Femur (tissue), 1 donor: ENCODE measurements at regions not wholly inside any gene's neighbourhood (a gene's known extent, or its start where the extent isn't known, plus 50 kb on each side); places are given as distances from the start of the nearest gene placed in this dataset.
"Not testable (repeated sequence)": the region's sequence is repeated elsewhere in the genome, so short reads cannot be mapped to it uniquely, and the experiment has no call there.

ENCODE experiments used
- DNase-seq: peaks from one replicate; pipeline ENCODE4 v3.0.0-alpha.2; 2017

- DNase-seq: no peak
Observed at GRCh38 chr1:147062956-147063355, 109.3 kb downstream of the PRKAB2 start.

- DNase-seq: not testable (repeated sequence)
Observed at GRCh38 chr1:147061880-147062279, 110.4 kb downstream of the PRKAB2 start.

- DNase-seq: no peak
Observed at GRCh38 chr1:147053269-147053668, 115.1 kb downstream of the NBPF12 start.

- DNase-seq: no peak
Observed at GRCh38 chr1:147052677-147053076, 114.6 kb downstream of the NBPF12 start.

GRCh38 chr1:147052143-147052542 lies 114.0 kb downstream of the NBPF12 start:
- DNase-seq: no peak

GRCh38 chr1:147051136-147051535 lies 113.0 kb downstream of the NBPF12 start:
- no peak for DNase-seq

GRCh38 chr1:147050654-147051053 lies 112.5 kb downstream of the NBPF12 start:
- no peak for DNase-seq

- not testable (repeated sequence) for DNase-seq
Observed at GRCh38 chr1:147046863-147047394, 108.8 kb downstream of the NBPF12 start.

- no peak for DNase-seq
Observed at GRCh38 chr1:147046189-147046862, 108.2 kb downstream of the NBPF12 start.
